HUES64 (cell line): ENCODE measurements at regions not wholly inside any gene's neighbourhood (a gene's known extent, or its start where the extent isn't known, plus 50 kb on each side); places are given as distances from the start of the nearest gene placed in this dataset.

Source experiments
- H3K27ac ChIP-seq: 2 replicates; pipeline ENCODE4 v1.7.0; 2013; ENCODE audit warnings: low read depth, low read length, inconsistent platforms
- H3K27me3 ChIP-seq: 2 replicates; pipeline ENCODE4 v1.6.1; 2013; ENCODE audit warnings: mild to moderate bottlenecking, low read length; ENCODE audit not compliant: insufficient read depth
- H3K36me3 ChIP-seq: 2 replicates; pipeline ENCODE4 v1.6.1; 2013; ENCODE audit warnings: mild to moderate bottlenecking, low read length; ENCODE audit not compliant: insufficient read depth
- H3K4me1 ChIP-seq: 2 replicates; pipeline ENCODE4 v1.6.1; 2013; ENCODE audit warnings: mild to moderate bottlenecking, low read length, moderate library complexity; ENCODE audit not compliant: insufficient read depth
- H3K4me3 ChIP-seq: 2 replicates; pipeline ENCODE4 v1.5.1; 2013; ENCODE audit warnings: mild to moderate bottlenecking, low read length, moderate library complexity
- H3K9ac ChIP-seq: 2 replicates; pipeline ENCODE4 v1.6.1; 2013; ENCODE audit warnings: mild to moderate bottlenecking, low read depth, low read length
- H3K9me3 ChIP-seq: 2 replicates; pipeline ENCODE4 v1.6.1; 2013; ENCODE audit warnings: low read depth, low read length; ENCODE audit not compliant: insufficient read depth
- WGBS: fragments of 150-250, 120-280 bp; methylation state at CpG from one replicate; pipeline ENCODE4 v1.1.7; 2013; ENCODE audit warnings: missing lambda C conversion rate; 5-methylcytosine and 5-hydroxymethylcytosine counted together

DNA sequence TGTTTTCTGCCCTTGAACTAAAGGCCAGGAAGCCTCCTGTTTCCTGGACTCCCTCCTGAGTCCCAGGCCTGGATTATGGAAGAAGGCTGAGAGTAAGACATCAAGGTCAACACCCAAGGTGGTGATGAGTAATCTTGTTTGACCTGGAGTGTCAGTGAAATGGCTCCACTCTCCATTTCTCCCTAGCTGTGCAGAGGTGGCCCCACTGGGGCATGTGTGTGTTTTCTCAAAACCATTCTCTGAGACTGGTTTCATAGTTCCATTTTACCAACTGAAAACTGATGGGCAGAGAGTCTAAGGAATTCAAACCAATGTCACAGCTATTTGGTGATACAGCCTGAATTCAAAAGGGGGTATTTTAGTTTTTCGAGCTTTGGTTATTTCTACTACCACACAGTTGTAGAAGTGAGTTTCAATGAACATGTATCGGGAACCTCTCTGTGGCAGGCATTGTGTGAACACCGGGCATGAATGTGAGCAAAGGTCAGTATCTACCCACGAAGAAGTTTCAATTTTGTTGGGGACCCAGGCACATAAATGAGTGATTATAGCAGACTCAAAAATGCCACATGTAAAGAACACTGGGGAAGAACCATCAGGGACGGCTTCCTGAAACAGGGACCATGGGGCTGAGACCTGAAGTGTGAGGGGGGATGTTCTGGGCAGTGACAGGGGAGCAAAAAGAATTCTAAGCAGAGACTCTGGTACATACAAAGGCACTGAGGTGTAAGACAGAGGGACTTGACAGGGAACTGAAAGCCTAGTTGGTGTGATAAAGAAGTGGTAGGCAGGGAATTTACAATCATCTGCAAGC, 269.6 kb upstream of the KLF4 start:
- 94% methylated on average over 5 of the region's 5 CpGs for WGBS

DNA sequence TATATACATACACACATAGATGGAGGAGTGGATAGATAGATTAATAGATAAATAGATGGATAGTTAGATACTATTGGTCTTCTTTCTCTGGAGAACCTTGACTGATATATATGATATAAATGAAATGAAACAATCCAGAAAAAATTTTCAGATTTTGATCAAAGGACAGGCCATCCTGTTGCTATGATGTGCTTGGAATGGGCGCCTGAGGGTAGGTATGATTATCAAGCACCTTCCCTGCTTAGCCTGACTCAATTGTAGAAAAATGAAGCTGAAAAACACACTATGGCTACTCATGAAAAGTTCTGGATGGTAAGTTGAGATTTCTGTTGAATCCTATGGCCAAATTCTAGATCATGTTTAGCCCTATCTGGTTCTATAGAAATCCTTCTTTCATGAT, 266.5 kb upstream of the KLF4 start:
- Histone ChIP-seq H3K27ac (no peak overlapping the region), H3K9me3 (no peaks in the 10 kb centered on the region), H3K36me3 (no peaks in the 10 kb centered on the region), H3K4me1 (peaks cover 6% of the 10 kb centered on the region; the same call in 1 of the 2 replicates), H3K9ac (no peak overlapping the region), H3K27me3 (no peaks in the 10 kb centered on the region), H3K4me3 (no peak overlapping the region)
- 85% methylated on average over 1 of the region's 1 CpG for WGBS

More for the DNA sequence above, 269.6 kb upstream of the KLF4 start:
- Histone ChIP-seq H3K4me3 (no peak overlapping the region), H3K27ac (no peak overlapping the region), H3K36me3 (no peaks in the 10 kb centered on the region), H3K9me3 (no peaks in the 10 kb centered on the region), H3K9ac (no peak overlapping the region), H3K4me1 (no peaks in the 10 kb centered on the region), H3K27me3 (no peaks in the 10 kb centered on the region)

DNA sequence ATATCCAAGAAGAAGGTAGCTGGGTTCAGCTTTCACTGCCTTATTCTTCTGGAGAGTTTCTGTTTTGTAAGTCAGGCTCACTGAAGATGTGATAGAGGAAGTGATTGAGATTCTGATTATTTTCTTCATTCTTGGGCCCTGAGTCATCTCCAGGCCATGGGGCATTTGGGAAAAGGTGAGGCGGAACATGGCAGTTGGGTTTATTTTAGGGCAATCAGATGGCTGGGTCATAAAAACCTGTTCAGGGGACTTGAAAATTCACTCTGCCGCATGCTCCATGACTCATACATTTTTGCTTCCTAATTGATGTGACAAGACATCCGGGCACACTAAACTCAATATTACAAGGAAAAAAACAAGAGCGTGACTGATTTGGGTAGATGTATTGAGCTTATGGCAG, 265.7 kb upstream of the KLF4 start:
- WGBS, result 63% methylated on average over 3 of the region's 4 CpGs
- Histone ChIP-seq H3K4me1 (peaks cover 13% of the 10 kb centered on the region; the same call in 1 of the 2 replicates), H3K9me3 (no peaks in the 10 kb centered on the region), H3K27ac (no peak overlapping the region), H3K36me3 (no peaks in the 10 kb centered on the region), H3K9ac (no peak overlapping the region), H3K4me3 (no peak overlapping the region), H3K27me3 (no peaks in the 10 kb centered on the region)

DNA sequence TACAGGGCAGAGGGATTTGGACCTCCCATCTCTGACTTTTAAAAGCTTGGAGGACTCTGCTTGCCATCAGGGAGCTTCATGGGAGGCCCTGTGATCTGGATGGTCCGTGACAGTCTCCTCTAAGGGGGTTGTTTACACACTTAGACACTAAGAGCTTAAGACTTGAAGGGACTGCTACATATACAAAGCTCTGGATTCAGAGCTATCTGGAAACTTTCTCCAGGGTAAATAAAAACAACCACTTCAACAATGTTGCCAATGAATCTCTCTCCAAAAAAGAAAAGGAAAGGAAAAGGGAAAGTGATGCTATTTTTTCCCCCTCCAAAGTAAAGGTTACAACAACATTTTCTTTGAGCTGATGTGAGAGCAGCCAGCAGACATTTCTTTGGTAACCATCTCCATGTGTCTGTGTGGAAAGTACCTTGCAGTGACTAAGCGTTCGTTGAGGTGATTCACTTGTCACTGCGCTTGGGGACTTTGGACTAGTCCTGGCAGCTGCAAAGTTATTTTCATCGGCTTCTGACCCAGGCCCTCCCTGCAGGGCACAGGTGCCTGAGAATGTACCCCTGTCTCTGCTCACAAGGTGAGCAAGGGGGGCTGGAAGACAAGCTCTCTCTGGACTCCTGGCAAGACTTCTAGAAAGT, 262.1 kb upstream of the KLF4 start:
- Histone ChIP-seq H3K27ac (no peak overlapping the region), H3K27me3 (no peaks in the 10 kb centered on the region), H3K36me3 (no peaks in the 10 kb centered on the region), H3K4me3 (no peak overlapping the region), H3K4me1 (peaks cover 21% of the 10 kb centered on the region; the same call in 1 of the 2 replicates), H3K9me3 (no peaks in the 10 kb centered on the region), H3K9ac (no peak overlapping the region)
- 58% methylated on average over 5 of the region's 5 CpGs for whole genome bisulfite sequencing

DNA sequence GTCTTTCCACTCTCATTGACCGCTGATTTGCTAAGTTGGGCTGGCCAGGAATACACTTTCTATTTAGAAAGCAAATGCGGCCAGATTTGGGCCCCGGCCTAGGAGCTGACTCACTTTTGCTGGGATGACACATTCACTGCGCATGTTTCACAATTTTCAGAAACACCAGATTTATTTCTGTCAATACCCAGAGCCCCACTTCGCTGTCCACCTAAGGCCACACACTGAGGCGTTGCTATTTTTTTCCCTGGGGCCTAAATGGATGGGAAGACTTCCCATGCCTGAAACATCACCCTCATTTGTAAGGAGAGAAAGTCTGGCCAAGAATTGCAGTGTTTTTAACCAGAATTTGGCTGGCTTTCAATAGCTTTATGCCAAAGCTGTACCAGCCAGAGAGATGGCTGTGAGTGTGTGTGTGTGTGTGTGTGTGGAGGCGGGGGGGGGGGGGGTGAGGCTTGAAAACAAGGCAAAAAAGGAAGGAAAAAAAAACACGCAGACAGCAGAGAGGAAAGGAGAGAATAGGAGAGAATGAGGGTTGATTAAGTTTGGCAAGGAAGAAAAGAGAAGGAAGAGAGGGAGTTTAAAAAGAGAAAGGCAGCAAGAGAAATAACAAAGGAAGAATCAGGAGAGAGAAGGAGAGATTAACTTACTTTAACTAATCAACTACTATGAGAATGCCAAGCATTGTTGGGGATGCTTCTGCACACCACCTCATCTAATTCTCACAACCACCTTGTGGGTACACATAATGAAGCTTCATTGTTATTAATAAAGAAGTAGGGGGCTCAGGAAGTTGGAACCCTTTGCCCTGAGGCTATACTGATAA, 261.4 kb upstream of the KLF4 start:
- WGBS, result 89% methylated on average over 8 of the region's 8 CpGs
- Histone ChIP-seq H3K27me3 (no peaks in the 10 kb centered on the region), H3K36me3 (no peaks in the 10 kb centered on the region), H3K9ac (no peak overlapping the region), H3K9me3 (no peaks in the 10 kb centered on the region), H3K27ac (peak overlapping the region; percentile 60), H3K4me1 (peaks cover 21% of the 10 kb centered on the region; the same call in 1 of the 2 replicates), H3K4me3 (no peak overlapping the region)

DNA sequence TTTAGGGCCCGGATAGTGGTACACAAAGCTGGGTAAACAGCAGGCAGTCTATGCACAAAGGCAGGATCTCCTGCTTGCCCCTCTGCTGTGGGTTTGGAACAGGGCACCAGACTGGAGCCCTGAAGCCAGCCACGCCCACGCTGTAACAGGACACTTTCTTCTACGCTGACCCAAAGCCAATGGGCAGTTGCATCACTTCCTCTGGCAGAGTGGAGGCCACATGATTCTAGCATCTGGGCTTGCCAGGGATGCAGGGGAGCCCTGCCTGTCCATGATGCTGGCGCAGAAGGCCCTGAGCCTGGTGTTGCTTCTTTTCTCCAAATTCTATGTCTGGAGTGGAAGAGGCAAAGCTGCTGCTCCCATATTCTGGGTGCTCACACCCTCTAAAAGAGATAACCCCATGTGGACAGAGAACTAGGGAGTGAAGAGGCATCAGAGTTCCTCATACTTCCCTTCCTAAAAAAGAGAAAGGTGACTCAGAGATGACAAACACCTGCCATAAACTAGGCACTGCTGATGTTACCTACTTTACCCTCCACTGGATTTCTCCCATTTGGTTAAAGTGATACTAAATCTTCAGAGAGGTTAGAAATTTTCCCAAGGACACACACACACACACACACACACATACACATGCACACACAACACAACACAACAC, 260.3 kb upstream of the KLF4 start:
- 91% methylated on average over 5 of the region's 5 CpGs for WGBS
- no peak overlapping the region for H3K9ac ChIP-seq
- H3K4me3 ChIP-seq, result no peak overlapping the region
- no peaks in the 10 kb centered on the region for H3K9me3 ChIP-seq
- H3K4me1 ChIP-seq, result peaks cover 21% of the 10 kb centered on the region; the same call in 1 of the 2 replicates
- H3K27ac ChIP-seq, result no peak overlapping the region
- no peaks in the 10 kb centered on the region for H3K36me3 ChIP-seq
- H3K27me3 ChIP-seq, result no peaks in the 10 kb centered on the region

DNA sequence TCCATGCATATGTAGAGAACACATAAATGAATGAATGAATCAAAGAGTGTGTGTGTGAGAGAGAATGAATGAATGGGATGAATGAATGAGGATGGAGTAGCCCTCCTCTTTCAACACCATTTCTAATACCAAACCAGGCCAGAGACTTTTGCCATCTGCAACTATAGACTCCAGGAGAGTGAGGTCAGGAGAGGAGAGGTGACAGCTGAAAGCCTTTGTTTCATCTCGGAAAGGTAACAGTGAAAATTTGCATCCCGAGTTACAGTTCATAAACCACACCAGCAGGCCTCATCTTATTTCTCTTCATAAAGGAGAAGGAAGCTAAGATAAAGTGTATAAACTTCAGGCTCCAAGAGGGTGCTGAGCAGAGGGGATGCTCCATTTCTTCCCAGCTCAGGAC, 255.3 kb upstream of the KLF4 start:
- WGBS, result 60% methylated on average over 1 of the region's 2 CpGs
- H3K4me1 ChIP-seq, result peaks cover 6% of the 10 kb centered on the region; the same call in 1 of the 2 replicates
- no peaks in the 10 kb centered on the region for H3K27me3 ChIP-seq
- H3K36me3 ChIP-seq, result no peaks in the 10 kb centered on the region
- H3K4me3 ChIP-seq, result no peak overlapping the region
- H3K9ac ChIP-seq, result no peak overlapping the region
- H3K27ac ChIP-seq, result no peak overlapping the region
- no peaks in the 10 kb centered on the region for H3K9me3 ChIP-seq

DNA sequence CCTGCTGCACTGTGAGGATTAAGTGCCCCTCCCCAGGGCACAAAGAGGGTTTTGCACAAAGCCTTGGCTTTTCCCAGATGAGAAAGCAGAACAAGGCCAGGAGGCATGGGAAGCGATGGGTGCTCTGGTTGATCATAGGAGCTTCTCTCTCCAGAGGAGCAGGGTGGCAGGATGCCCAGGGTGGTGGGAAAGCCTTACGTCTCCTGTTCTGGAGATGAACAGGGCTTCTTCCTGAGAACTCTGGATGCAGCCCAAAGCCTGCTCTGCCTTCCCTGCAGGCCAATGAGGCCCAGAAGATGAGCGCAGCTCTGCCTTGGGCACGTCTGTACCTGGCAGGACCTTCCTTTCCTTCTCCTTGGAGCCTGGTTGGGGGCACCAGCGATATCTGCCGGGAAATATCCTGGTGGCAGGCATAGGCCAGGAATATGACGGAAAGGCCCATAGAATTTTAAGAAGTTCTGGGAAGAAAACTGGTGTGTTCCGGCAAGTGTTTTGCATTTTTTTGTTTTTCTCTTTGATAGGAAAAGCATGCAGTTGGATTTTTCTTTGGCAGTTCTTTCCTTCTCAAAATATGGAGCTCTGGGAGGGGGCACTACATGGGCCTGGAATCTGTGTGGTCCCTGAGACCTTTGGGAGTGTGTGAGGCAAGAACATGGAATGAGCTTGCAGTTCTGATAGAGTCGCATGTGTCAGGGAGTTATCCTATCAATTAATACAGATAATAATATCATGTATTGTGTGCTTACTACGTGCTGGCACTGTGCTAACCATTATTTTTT, 253.2 kb upstream of the KLF4 start:
- no peak overlapping the region for H3K4me3 ChIP-seq
- H3K4me1 ChIP-seq, result no peaks in the 10 kb centered on the region; the same call in 1 of the 2 replicates
- no peaks in the 10 kb centered on the region for H3K9me3 ChIP-seq
- H3K36me3 ChIP-seq, result no peaks in the 10 kb centered on the region
- H3K9ac ChIP-seq, result no peak overlapping the region
- WGBS, result 98% methylated on average over 8 of the region's 10 CpGs
- H3K27ac ChIP-seq, result no peak overlapping the region
- H3K27me3 ChIP-seq, result no peaks in the 10 kb centered on the region; the same call in 1 of the 2 replicates

DNA sequence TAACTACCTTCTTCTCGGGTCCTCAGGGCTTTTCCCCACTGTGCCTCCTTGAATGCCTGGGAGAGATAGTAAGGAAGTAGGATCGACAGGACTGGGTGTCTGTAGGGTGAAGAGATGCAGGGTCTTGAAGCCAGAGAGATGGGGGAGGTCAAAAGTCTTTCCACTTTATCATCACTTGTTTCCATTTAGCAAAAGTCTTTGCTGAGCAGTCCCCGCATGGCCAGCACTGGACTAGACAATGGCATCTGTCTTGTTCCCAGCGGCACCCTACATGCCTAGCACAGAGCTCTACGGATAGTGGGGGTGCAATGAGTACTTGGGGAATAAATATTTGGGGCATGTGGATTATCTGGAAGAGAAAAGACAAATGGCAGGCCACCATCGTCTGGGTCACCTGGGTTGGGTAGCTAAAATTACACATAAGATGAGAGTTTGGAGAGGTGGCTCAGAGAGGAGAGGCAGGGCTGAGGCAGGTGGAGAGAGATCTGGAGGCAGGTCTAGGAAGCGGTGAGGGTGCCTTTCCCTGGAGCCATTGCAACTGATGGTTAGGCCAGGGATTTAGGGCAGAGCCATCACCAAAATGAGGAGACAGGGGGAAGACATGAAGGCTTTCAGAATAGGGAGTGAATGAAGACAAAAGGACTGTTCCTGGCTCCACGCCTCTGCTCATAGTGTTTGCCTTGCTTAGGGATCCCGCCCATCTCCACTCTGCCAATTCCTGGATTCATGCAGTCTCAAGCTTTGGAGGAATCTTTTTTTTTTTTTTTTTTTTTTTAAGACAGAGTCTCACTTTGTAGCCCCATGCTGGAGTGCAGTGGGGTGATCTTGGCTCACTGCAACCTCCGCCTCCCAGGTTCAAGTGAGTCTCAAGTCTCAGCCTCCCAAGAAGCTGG, 250.8 kb upstream of the KLF4 start:
- H3K9me3 ChIP-seq, result no peaks in the 10 kb centered on the region
- no peak overlapping the region for H3K27ac ChIP-seq
- no peaks in the 10 kb centered on the region for H3K4me1 ChIP-seq
- WGBS, result 95% methylated on average over 9 of the region's 10 CpGs
- H3K27me3 ChIP-seq, result no peaks in the 10 kb centered on the region; the same call in 1 of the 2 replicates
- no peak overlapping the region for H3K9ac ChIP-seq
- no peak overlapping the region for H3K4me3 ChIP-seq
- H3K36me3 ChIP-seq, result no peaks in the 10 kb centered on the region
